GM12872 (cell line): ENCODE measurements at regions not wholly inside any gene's neighbourhood (a gene's known extent, or its start where the extent isn't known, plus 50 kb on each side); places are given as distances from the start of the nearest gene placed in this dataset.

Experiments used
- CTCF ChIP-seq: IDR thresholded peaks from 3 replicates; pipeline ENCODE4 v1.5.1; 2011; ENCODE audit warnings: low read depth, mild to moderate bottlenecking, low read length, moderate library complexity; ENCODE audit not compliant: insufficient read depth

GRCh38 chr2:220374282-220374681 is 746.9 kb downstream of the SLC4A3 start:
- no peak for TF ChIP-seq CTCF

GRCh38 chr2:220377482-220378155 is 750.2 kb downstream of the SLC4A3 start:
- no peak for TF ChIP-seq CTCF

GRCh38 chr2:220393711-220394110 is 766.3 kb downstream of the SLC4A3 start:
- no peak for TF ChIP-seq CTCF

- no peak for TF ChIP-seq CTCF
These were observed 767.0 kb downstream of the SLC4A3 start for GRCh38 chr2:220394433-220394832.

- TF ChIP-seq CTCF: no peak
These were observed 768.9 kb downstream of the SLC4A3 start for GRCh38 chr2:220396287-220396686.

- no peak for TF ChIP-seq CTCF
These were observed 782.9 kb downstream of the SLC4A3 start for GRCh38 chr2:220410296-220410695.

- TF ChIP-seq CTCF: no peak
These were observed 790.1 kb downstream of the SLC4A3 start for GRCh38 chr2:220417503-220417902.
